MCF 10A (cell line): ENCODE measurements at regions not wholly inside any gene's neighbourhood (a gene's known extent, or its start where the extent isn't known, plus 50 kb on each side); places are given as distances from the start of the nearest gene placed in this dataset.

ENCODE experiments used
- BruUV-seq: library from RNA; stranded (reverse); fragments of 400-500 nt; replicated peaks from 2 replicates; lab custom pipeline; 2021; lab: Mats Ljungman, UMichigan
- CTCF ChIA-PET: fragments of 300-600 bp; sonication (Branson Sonifier 250); formaldehyde crosslinking; extraction: SDS; loops from one replicate; lab custom pipeline; 2021; ENCODE audit warnings: antibody characterized with exemption, inconsistent platforms; lab: Yijun Ruan, JAX
- POLR2A ChIA-PET: fragments of 300-600, 350-650 bp; sonication (Branson Sonifier 250); formaldehyde crosslinking; extraction: SDS; loops from one replicate; lab custom pipeline; 2020; ENCODE audit warnings: antibody characterized with exemption, inconsistent platforms; lab: Yijun Ruan, JAX
- DNase-seq: peaks from one replicate; pipeline ENCODE4 v3.0.0-alpha.2; 2018; ENCODE audit not compliant: unreplicated experiment
- H3K27ac Mint-ChIP-seq: one replicate; pipeline ENCODE4 v1.8.0; 2022; ENCODE audit warnings: mild to moderate bottlenecking, low read depth, mixed read lengths; ENCODE audit not compliant: unreplicated experiment
- H3K27me3 Mint-ChIP-seq: one replicate; pipeline ENCODE4 v1.8.0; 2022; ENCODE audit warnings: mixed read lengths; ENCODE audit not compliant: insufficient read depth, unreplicated experiment
- H3K36me3 Mint-ChIP-seq: one replicate; pipeline ENCODE4 v1.8.0; 2022; ENCODE audit warnings: mild to moderate bottlenecking, moderate library complexity, mixed read lengths; ENCODE audit not compliant: insufficient read depth, unreplicated experiment
- H3K4me1 Mint-ChIP-seq: one replicate; pipeline ENCODE4 v1.8.0; 2022; ENCODE audit warnings: mixed read lengths; ENCODE audit not compliant: insufficient read depth, unreplicated experiment
- H3K4me3 Mint-ChIP-seq: one replicate; pipeline ENCODE4 v1.8.0; 2022; ENCODE audit warnings: mild to moderate bottlenecking, moderate library complexity, mixed read lengths; ENCODE audit not compliant: unreplicated experiment
- H3K9me3 Mint-ChIP-seq: one replicate; pipeline ENCODE4 v1.8.0; 2022; ENCODE audit warnings: mixed read lengths; ENCODE audit not compliant: unreplicated experiment
- intact Hi-C: fragments of 100-400 bp; cut with micrococcal nuclease; formaldehyde crosslinking; loops from 2 replicates; pipeline ENCODE4 v1.14.1; 2022
- TF ChIP-seq, protein P1 (sequence below): fragments of 200-600 bp; IDR thresholded peaks from one replicate; pipeline ENCODE4 v1.8.0; 2022; ENCODE audit warnings: antibody characterized with exemption, mild to moderate bottlenecking; ENCODE audit not compliant: unreplicated experiment

- ChIA-PET POLR2A (no interaction called here), CTCF (interaction anchor here (0.7 kb wide), 1 partner anchor 58 kb away, joined by 3 read pairs; no protein-coding TSS in a partner anchor)
- DNase-seq: no peak
- TF ChIP-seq, protein P1, sequence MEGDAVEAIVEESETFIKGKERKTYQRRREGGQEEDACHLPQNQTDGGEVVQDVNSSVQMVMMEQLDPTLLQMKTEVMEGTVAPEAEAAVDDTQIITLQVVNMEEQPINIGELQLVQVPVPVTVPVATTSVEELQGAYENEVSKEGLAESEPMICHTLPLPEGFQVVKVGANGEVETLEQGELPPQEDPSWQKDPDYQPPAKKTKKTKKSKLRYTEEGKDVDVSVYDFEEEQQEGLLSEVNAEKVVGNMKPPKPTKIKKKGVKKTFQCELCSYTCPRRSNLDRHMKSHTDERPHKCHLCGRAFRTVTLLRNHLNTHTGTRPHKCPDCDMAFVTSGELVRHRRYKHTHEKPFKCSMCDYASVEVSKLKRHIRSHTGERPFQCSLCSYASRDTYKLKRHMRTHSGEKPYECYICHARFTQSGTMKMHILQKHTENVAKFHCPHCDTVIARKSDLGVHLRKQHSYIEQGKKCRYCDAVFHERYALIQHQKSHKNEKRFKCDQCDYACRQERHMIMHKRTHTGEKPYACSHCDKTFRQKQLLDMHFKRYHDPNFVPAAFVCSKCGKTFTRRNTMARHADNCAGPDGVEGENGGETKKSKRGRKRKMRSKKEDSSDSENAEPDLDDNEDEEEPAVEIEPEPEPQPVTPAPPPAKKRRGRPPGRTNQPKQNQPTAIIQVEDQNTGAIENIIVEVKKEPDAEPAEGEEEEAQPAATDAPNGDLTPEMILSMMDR: no peak
- Mint-ChIP-seq H3K4me3 (no peak overlapping the region), H3K9me3 (peaks cover 8% of the 10 kb centered on the region), H3K27me3 (no peaks in the 10 kb centered on the region), H3K36me3 (no peaks in the 10 kb centered on the region), H3K4me1 (no peaks in the 10 kb centered on the region), H3K27ac (no peak overlapping the region)
- no TSS peak for BruUV-seq
- intact Hi-C loops: no loop called here
Observed at GRCh38 chr5:31106691-31107090, 86.8 kb upstream of the CDH6 start.

- POLR2A ChIA-PET: no interaction called here
Observed at GRCh38 chr5:31106278-31106677, 87.2 kb upstream of the CDH6 start.

GRCh38 chr5:31104775-31105174 lies 88.7 kb upstream of the CDH6 start:
- no peaks in the 10 kb centered on the region for H3K4me1 Mint-ChIP-seq

More at GRCh38 chr5:31106278-31106677, 87.2 kb upstream of the CDH6 start:
- CTCF ChIA-PET: no interaction called here
- H3K4me1 Mint-ChIP-seq: no peaks in the 10 kb centered on the region
- no peaks in the 10 kb centered on the region for H3K27me3 Mint-ChIP-seq
- H3K9me3 Mint-ChIP-seq: peaks cover 8% of the 10 kb centered on the region
- H3K36me3 Mint-ChIP-seq: no peaks in the 10 kb centered on the region
- TF ChIP-seq, protein P1: no peak
- BruUV-seq: no TSS peak
- no peak for DNase-seq
- intact Hi-C loops: no loop called here
- H3K27ac Mint-ChIP-seq: no peak overlapping the region
- H3K4me3 Mint-ChIP-seq: no peak overlapping the region

GRCh38 chr5:31100781-31101310 lies 92.6 kb upstream of the CDH6 start:
- Mint-ChIP-seq H3K4me1 (peaks cover 12% of the 10 kb centered on the region), H3K27me3 (no peaks in the 10 kb centered on the region), H3K36me3 (no peaks in the 10 kb centered on the region), H3K9me3 (peaks cover 8% of the 10 kb centered on the region), H3K4me3 (no peak overlapping the region), H3K27ac (no peak overlapping the region)
- DNase-seq: no peak
- intact Hi-C loops: no loop called here
- POLR2A ChIA-PET: no interaction called here
- TF ChIP-seq, protein P1: no peak
- no TSS peak for BruUV-seq
- CTCF ChIA-PET: interaction anchor here (0.7 kb wide), 1 partner anchor 117 kb away, joined by 3 read pairs; no protein-coding TSS in a partner anchor

More at GRCh38 chr5:31104775-31105174, 88.7 kb upstream of the CDH6 start:
- no peaks in the 10 kb centered on the region for H3K36me3 Mint-ChIP-seq
- H3K27ac Mint-ChIP-seq: no peak overlapping the region
- ChIA-PET CTCF (no interaction called here), POLR2A (no interaction called here)
- intact Hi-C loops: no loop called here
- BruUV-seq: no TSS peak
- no peak overlapping the region for H3K4me3 Mint-ChIP-seq
- TF ChIP-seq, protein P1: no peak
- DNase-seq: no peak
- H3K27me3 Mint-ChIP-seq: no peaks in the 10 kb centered on the region
- peaks cover 8% of the 10 kb centered on the region for H3K9me3 Mint-ChIP-seq
